ENCODE measurements at regions not wholly inside any gene's neighbourhood (a gene's known extent, or its start where the extent isn't known, plus 50 kb on each side); places are given as distances from the start of the nearest gene placed in this dataset.

DNA sequence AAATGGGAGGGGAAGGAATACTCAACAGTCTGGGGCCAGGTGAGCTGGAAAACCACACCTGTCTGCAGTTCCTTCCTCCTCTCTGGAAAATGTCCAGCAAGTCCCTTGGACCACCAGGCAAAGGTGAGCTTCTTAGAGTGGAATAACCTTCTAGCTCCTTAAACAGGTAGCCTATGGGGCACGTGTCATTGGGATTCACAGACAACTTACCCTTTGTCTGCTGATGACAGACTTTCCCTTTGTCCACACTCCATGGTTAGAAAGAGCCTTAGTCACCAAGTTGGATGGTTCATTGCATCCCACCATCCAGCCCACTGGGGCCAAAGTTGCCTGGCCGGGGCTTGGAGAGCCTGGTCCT, 98.0 kb upstream of the ITGA6 start:
- no peak for DNase-seq (ENCODE audit: low read depth in 2 of 2)

- no peak for DNase-seq (ENCODE audit: low read depth in 2 of 2)
Observed at GRCh38 chr2:172329774-172330671, 97.4 kb upstream of the ITGA6 start.

DNA sequence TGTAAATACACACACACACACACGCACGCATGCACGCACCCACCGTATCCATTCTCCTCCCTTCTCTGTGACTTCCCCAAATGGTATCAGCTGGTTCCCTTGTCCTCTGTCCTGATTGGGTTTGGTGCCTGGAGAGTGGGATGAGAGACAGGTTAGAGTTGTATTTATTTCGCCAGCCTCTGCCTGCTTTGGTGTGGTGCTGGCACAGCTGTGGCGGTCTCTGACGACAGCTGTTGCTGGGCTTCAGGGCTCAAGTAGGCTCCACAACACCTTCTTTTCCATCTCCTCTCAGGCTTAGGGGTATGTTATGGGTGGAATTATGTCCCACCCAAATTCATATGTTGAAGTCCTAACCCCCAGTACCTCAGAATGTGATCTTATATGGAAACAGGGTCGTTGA, 94.9 kb upstream of the ITGA6 start:
- DNase-seq (ENCODE audit: low read depth in 2 of 2), result no peak

GRCh38 chr2:172333235-172333977, 94.0 kb upstream of the ITGA6 start:
- no peak for DNase-seq (ENCODE audit: low read depth in 2 of 2)

DNA sequence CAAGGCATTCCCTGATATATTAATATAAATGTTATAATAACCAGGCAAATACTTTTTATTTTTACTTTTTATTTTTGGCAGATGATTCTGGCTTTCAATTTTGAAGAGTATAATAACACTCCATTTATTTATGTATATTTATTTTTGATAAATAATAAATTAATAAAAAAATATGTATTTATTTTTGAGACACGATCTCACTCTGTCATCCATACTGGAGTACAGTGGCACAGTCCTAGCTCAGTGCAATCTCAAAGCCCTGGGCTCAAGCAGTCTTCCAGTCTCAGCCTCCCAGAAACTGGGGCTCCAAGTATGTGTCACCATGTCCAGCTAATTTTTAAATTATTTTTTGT, 93.4 kb upstream of the ITGA6 start:
- no peak for DNase-seq (ENCODE audit: low read depth in 2 of 2)

DNA sequence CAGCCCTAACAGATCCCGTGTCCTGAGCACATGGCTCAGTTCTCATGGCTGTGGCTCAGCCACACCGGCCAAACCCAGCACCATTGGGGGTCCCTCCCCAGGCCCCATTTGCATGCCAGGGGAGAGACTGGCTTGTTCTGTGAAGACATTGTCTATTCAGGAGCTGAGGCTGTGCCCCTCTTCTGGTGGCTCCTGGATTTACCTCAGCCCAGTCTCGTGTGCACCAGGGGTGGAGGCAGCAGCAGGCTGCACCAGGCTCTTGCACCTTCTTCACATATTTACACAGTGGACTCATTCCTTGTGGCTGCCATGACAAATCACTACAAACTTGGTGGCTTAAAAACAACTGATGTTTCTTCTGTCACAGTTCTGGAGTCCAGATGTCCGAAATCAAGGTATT, 92.4 kb upstream of the ITGA6 start:
- DNase-seq (ENCODE audit: low read depth in 2 of 2), result no peak

GRCh38 chr2:172335736-172336135, 91.7 kb upstream of the ITGA6 start:
- DNase-seq (ENCODE audit: low read depth in 2 of 2), result no peak

DNA sequence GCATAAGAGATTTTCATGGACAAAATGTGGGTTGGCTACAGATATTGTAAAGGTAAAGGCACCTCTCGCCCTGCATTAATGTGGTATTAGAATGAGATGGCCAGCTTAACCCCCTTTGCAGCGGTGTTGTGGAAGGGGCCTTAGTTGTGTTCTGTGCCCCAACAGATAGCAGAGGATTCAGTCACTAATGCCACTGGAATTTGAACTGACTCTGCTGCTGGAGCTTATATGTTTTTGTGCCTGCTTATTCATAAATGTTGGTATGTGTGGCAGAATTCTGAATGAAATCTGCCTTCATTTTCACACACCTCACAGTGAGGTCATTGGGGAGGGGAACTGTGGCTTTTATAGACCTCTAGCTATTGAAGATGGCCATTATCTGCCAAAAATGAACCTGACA, 90.7 kb upstream of the ITGA6 start:
- no peak for DNase-seq (ENCODE audit: low read depth in 2 of 2)

DNA sequence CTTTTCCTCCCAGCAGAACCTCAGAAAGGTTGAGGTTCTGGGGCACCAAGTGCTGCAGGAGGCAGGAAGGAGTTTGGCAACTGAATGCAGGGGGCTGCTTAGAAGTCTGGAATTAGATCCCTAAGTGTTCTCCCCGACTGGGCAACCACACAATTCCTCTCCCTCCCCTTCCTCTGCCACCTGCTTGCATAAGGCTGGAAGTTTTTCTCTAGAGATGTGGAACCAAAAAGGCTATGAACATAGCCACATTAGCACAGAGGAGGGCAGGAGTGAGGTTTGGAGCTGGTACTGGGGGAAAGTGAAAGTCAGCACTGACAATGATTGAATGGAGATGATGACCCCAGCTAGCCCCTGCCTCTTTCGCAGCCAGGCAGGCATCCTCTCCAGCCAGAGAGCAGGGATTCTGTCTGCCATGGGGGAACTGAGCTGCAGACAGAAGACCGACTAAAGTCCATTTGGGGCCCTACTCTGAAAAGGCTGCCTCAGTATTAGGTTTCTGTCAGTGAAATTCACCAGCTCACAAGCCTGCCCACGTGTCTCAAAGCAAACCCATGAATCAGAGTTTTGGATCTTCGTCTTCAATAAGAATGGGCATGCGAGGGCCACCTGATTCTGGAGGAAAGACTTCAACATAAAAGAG, 87.9 kb upstream of the ITGA6 start:
- DNase-seq (ENCODE audit: low read depth in 2 of 2), result no peak

GRCh38 chr2:172340394-172340793, 87.0 kb upstream of the ITGA6 start:
- DNase-seq (ENCODE audit: low read depth in 2 of 2), result no peak

DNA sequence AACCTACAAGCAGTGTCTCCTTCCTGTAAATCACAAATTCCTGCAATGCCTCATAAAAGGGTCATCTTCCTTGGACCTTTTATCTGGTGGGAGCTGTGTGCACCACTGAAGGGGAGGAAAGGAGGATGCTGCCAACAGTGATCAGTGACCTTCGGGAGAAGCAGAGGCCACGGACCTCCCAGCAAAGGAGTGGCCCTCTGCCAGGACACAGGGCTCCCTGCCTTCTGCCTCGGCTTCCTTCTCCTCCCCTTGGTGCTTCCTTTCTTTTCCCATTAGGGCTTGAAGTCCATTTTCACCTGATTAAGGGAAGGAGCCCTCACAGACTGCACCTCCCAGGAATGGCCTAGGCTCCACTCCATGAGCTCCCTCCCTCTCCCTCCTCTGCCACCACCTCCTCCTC, 85.3 kb upstream of the ITGA6 start:
- no peak for DNase-seq (ENCODE audit: low read depth in 2 of 2)

DNA sequence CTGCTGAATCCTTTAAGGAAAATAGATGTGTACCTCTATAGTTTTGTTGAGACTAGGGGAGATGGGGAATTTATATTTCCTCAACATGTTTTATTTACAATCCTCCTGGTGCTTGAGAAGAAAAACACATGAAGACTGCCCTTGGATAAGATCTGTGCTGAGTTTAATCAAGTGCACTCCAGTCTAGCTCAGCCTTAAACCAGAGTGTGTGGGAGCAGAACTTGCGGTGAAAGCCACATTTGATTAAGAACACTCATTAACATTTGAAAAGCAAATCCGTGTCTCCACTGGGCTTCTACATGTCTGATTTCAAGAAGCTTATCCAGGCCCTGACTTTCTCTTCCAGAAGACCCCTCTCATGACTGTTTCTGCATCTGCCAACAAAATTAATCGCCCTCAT, 84.8 kb upstream of the ITGA6 start:
- DNase-seq (ENCODE audit: low read depth in 2 of 2), result no peak

GRCh38 chr2:172344159-172344558, 83.2 kb upstream of the ITGA6 start:
- no peak for DNase-seq (ENCODE audit: low read depth in 2 of 2)

GRCh38 chr2:172345956-172346555, 81.3 kb upstream of the ITGA6 start:
- no peak for DNase-seq (ENCODE audit: low read depth in 2 of 2)

GRCh38 chr2:172348555-172349288, 78.7 kb upstream of the ITGA6 start:
- DNase-seq (ENCODE audit: low read depth in 2 of 2), result no peak

GRCh38 chr2:172350839-172351479, 76.4 kb upstream of the ITGA6 start:
- DNase-seq (ENCODE audit: low read depth in 2 of 2), result no peak

- DNase-seq (ENCODE audit: low read depth in 2 of 2), result no peak
Observed at GRCh38 chr2:172351586-172351985, 75.8 kb upstream of the ITGA6 start.

DNA sequence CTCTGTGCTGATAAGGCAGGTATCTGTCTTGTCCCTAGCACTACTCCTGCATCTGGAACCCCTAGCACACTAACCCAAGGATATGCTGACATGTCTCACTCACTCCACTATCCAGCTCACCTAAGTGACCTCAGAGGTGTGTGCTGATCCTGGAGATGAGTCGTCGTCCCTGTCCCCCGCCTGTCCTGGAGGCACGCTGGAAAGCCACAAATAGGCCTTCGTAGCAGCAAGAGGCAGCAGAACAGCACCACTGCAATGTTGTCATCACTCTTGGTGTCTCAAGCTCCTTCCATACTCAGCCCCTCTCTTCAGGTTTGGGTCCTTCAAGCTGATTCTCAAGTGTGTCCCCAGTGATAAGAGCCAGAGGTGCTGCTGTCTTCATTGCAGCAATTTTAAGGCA, 73.0 kb upstream of the ITGA6 start:
- DNase-seq (ENCODE audit: low read depth in 2 of 2), result no peak

GRCh38 chr2:172357442-172357841, 69.9 kb upstream of the ITGA6 start:
- DNase-seq (ENCODE audit: low read depth in 2 of 2), result no peak

GRCh38 chr2:172358691-172359556, 68.5 kb upstream of the ITGA6 start:
- no peak for DNase-seq (ENCODE audit: low read depth in 2 of 2)
